C4-2B (cell line): ENCODE measurements at regions not wholly inside any gene's neighbourhood (a gene's known extent, or its start where the extent isn't known, plus 50 kb on each side); places are given as distances from the start of the nearest gene placed in this dataset.

Source experiments
- ZFX ChIP-seq: fragments of 450-650 bp; IDR thresholded peaks from 2 replicates; pipeline ENCODE4 v1.6.1; 2017
- TF ChIP-seq, protein P1 (sequence below): fragments of 450-650 bp; conservative IDR thresholded peaks from 2 replicates; pipeline ENCODE4 v1.5.1; 2017; ENCODE audit warnings: mild to moderate bottlenecking

DNA sequence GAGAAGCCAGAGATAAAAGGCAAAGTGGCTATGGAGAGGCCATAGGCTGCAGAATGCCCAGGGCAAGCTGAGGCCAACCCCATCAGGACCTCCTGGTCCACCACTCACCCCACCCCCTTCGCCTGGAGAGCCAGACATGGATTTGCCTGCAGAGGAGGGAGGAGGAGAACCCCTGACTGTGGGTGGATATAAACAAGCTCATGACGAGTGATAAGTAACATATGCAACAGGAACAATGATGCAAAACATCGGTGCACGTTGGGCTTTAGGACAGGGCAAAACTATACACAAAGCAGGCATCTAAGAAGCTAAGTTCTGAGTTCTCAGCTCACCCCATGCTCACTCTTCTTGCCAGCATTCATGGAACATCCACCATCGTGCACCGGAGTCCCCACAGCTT, 150.3 kb downstream of the ETS2 start:
- TF ChIP-seq, protein P1, sequence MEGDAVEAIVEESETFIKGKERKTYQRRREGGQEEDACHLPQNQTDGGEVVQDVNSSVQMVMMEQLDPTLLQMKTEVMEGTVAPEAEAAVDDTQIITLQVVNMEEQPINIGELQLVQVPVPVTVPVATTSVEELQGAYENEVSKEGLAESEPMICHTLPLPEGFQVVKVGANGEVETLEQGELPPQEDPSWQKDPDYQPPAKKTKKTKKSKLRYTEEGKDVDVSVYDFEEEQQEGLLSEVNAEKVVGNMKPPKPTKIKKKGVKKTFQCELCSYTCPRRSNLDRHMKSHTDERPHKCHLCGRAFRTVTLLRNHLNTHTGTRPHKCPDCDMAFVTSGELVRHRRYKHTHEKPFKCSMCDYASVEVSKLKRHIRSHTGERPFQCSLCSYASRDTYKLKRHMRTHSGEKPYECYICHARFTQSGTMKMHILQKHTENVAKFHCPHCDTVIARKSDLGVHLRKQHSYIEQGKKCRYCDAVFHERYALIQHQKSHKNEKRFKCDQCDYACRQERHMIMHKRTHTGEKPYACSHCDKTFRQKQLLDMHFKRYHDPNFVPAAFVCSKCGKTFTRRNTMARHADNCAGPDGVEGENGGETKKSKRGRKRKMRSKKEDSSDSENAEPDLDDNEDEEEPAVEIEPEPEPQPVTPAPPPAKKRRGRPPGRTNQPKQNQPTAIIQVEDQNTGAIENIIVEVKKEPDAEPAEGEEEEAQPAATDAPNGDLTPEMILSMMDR = no peak
- no peak for TF ChIP-seq ZFX
